ENCODE measurements at regions not wholly inside any gene's neighbourhood (a gene's known extent, or its start where the extent isn't known, plus 50 kb on each side); places are given as distances from the start of the nearest gene placed in this dataset.

- Histone ChIP-seq H3K9me3 (replicated peaks; ENCODE audit: control insufficient read depth, insufficient read depth, low read depth, low read length) (no peaks in the 10 kb centered on the region), H3K4me2 (ENCODE audit: insufficient read depth, low read length) (no peak overlapping the region), H2AFZ (ENCODE audit: low read depth, low read length) (no peak overlapping the region), H3K9ac (ENCODE audit: insufficient read depth in 1 of 2, low read depth in 2 of 2, low read length in 2 of 2) (no peak overlapping the region), H3K27me3 (ENCODE audit: control insufficient read depth in 2 of 2, insufficient read depth in 2 of 2, low read length in 2 of 2) (no peaks in the 10 kb centered on the region), H3K79me2 (ENCODE audit: control insufficient read depth, insufficient read depth, low read length) (no peaks in the 10 kb centered on the region), H3K27ac (ENCODE audit: extremely low read depth, low read depth, low read length) (no peak overlapping the region), H3K36me3 (ENCODE audit: control insufficient read depth, insufficient read depth, low read length) (no peaks in the 10 kb centered on the region), H3K4me1 (replicated peaks in 1 of 2; ENCODE audit: control insufficient read depth in 2 of 2, insufficient read depth in 2 of 2, low read length in 2 of 2) (no peaks in the 10 kb centered on the region), H4K20me1 (replicated peaks; ENCODE audit: control insufficient read depth, insufficient read depth, low read length) (no peaks in the 10 kb centered on the region), H3K4me3 (no peak overlapping the region), H3K9me1 (ENCODE audit: control insufficient read depth, insufficient read depth, low read length) (no peaks in the 10 kb centered on the region)
- ATAC-seq (no peak), DNase-seq (ENCODE audit: extremely low read depth in 1 of 4, low spot score in 3 of 4) (no peak), FAIRE-seq (no peak)
- POLR2A ChIA-PET, result no interaction called here
- intact Hi-C loops (cut with micrococcal nuclease), result no loop called here
- no TSS peak for BruUV-seq (replicated peaks)
- in situ Hi-C loops (cut with MboI), result no loop called here
- CTCF ChIA-PET (ENCODE audit: low intra/inter-chr PET ratio), result no interaction called here
- 0% methylated on average over 4 of the region's 4 CpGs for WGBS (ENCODE audit: insufficient coverage, low coverage, missing lambda C conversion rate)
- no peak for TF ChIP-seq TARDBP (IDR thresholded peaks at IDR 0.05)
- no peak for TF ChIP-seq MAZ (CRISPR knock-in tag; conservative IDR thresholded peaks at IDR 0.05 in 1 of 2, IDR thresholded peaks at IDR 0.05 in 1 of 2)
- no peak for TF ChIP-seq ZBTB7A (IDR thresholded peaks at IDR 0.05; ENCODE audit: borderline replicate concordance, control insufficient read depth, low read depth, low read length)
- TF ChIP-seq CHD1 (IDR thresholded peaks at IDR 0.05; ENCODE audit: low read length), result no peak
- no peak for TF ChIP-seq ARNT (IDR thresholded peaks at IDR 0.05)
- TF ChIP-seq, protein P1, sequence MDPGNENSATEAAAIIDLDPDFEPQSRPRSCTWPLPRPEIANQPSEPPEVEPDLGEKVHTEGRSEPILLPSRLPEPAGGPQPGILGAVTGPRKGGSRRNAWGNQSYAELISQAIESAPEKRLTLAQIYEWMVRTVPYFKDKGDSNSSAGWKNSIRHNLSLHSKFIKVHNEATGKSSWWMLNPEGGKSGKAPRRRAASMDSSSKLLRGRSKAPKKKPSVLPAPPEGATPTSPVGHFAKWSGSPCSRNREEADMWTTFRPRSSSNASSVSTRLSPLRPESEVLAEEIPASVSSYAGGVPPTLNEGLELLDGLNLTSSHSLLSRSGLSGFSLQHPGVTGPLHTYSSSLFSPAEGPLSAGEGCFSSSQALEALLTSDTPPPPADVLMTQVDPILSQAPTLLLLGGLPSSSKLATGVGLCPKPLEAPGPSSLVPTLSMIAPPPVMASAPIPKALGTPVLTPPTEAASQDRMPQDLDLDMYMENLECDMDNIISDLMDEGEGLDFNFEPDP (CRISPR knock-in tag; IDR thresholded peaks at IDR 0.05), result no peak
- no peak for TF ChIP-seq ZNF639 (CRISPR knock-in tag; conservative IDR thresholded peaks at IDR 0.05 in 1 of 2, IDR thresholded peaks at IDR 0.05 in 1 of 2)
- TF ChIP-seq, protein P2, sequence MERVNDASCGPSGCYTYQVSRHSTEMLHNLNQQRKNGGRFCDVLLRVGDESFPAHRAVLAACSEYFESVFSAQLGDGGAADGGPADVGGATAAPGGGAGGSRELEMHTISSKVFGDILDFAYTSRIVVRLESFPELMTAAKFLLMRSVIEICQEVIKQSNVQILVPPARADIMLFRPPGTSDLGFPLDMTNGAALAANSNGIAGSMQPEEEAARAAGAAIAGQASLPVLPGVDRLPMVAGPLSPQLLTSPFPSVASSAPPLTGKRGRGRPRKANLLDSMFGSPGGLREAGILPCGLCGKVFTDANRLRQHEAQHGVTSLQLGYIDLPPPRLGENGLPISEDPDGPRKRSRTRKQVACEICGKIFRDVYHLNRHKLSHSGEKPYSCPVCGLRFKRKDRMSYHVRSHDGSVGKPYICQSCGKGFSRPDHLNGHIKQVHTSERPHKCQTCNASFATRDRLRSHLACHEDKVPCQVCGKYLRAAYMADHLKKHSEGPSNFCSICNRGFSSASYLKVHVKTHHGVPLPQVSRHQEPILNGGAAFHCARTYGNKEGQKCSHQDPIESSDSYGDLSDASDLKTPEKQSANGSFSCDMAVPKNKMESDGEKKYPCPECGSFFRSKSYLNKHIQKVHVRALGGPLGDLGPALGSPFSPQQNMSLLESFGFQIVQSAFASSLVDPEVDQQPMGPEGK (CRISPR knock-in tag; IDR thresholded peaks at IDR 0.05; ENCODE audit: borderline replicate concordance), result no peak
- TF ChIP-seq ETV5 (CRISPR knock-in tag; IDR thresholded peaks at IDR 0.05; ENCODE audit: low read depth), result no peak
- no peak for TF ChIP-seq STAT5B (CRISPR knock-in tag; IDR thresholded peaks at IDR 0.05)
- TF ChIP-seq NR0B1 (IDR thresholded peaks at IDR 0.05; ENCODE audit: partially characterized antibody), result no peak
- TF ChIP-seq, protein P3, sequence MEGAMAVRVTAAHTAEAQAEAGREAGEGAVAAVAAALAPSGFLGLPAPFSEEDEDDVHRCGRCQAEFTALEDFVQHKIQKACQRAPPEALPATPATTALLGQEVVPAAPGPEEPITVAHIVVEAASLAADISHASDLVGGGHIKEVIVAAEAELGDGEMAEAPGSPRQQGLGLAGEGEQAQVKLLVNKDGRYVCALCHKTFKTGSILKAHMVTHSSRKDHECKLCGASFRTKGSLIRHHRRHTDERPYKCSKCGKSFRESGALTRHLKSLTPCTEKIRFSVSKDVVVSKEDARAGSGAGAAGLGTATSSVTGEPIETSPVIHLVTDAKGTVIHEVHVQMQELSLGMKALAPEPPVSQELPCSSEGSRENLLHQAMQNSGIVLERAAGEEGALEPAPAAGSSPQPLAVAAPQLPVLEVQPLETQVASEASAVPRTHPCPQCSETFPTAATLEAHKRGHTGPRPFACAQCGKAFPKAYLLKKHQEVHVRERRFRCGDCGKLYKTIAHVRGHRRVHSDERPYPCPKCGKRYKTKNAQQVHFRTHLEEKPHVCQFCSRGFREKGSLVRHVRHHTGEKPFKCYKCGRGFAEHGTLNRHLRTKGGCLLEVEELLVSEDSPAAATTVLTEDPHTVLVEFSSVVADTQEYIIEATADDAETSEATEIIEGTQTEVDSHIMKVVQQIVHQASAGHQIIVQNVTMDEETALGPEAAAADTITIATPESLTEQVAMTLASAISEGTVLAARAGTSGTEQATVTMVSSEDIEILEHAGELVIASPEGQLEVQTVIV (CRISPR knock-in tag; IDR thresholded peaks at IDR 0.05; ENCODE audit: borderline replicate concordance), result no peak
- TF ChIP-seq ZNF77 (CRISPR knock-in tag; IDR thresholded peaks at IDR 0.05), result no peak
- no peak for TF ChIP-seq ZNF217 (CRISPR knock-in tag; IDR thresholded peaks at IDR 0.05)
These were observed 580.6 kb downstream of the NOVA1 start for GRCh38 chr14:26017270-26017669.

All from K562 (cell line).